ENCODE measurements at regions not wholly inside any gene's neighbourhood (a gene's known extent, or its start where the extent isn't known, plus 50 kb on each side); places are given as distances from the start of the nearest gene placed in this dataset.

- DNase-seq = no peak
- no peak overlapping the region for H3K4me2 ChIP-seq (replicated peaks; ENCODE audit: low read depth, low read length, poor library complexity, severe bottlenecking)
- Mint-ChIP-seq H3K27me3 (no peaks in the 10 kb centered on the region), H3K4me1 (no peaks in the 10 kb centered on the region), H3K27ac (no peak overlapping the region), H3K9me3 (ENCODE audit: insufficient read depth) (peaks cover 4% of the 10 kb centered on the region), H3K4me3 (no peak overlapping the region)
- H3K4me1 ChIP-seq (ENCODE audit: control insufficient read depth in 2 of 2, insufficient read depth in 2 of 2, low read length in 2 of 2) = no peaks in the 10 kb centered on the region
- no peaks in the 10 kb centered on the region for H4K20me1 ChIP-seq (ENCODE audit: control insufficient read depth, insufficient read depth, low read length, poor library complexity, severe bottlenecking)
- POLR2A ChIA-PET = no interaction called here
- CTCF ChIA-PET = no interaction called here
- H3K9ac ChIP-seq (ENCODE audit: low read length) = no peak overlapping the region
- H3K4me3 ChIP-seq (ENCODE audit: control extremely low read depth in 1 of 5, extremely low read depth in 1 of 5, insufficient read depth in 1 of 5, low read depth in 2 of 5, low read length in 4 of 5) = no peak overlapping the region
- no peak for ATAC-seq (ENCODE audit: low read depth)
- no peaks in the 10 kb centered on the region for H3K27me3 ChIP-seq (replicated peaks in 1 of 4; ENCODE audit: control extremely low read depth in 1 of 4, control insufficient read depth in 3 of 4, insufficient read depth in 4 of 4, low read length in 3 of 4)
- TF ChIP-seq CTCF (IDR thresholded peaks at IDR 0.05) = no peak
- TF ChIP-seq EZH2 (IDR thresholded peaks at IDR 0.05; ENCODE audit: borderline replicate concordance, insufficient read depth, low read depth, low read length, poor library complexity, severe bottlenecking) = no peak
- H3K36me3 ChIP-seq (replicated peaks in 1 of 2; ENCODE audit: control extremely low read depth in 1 of 2, control insufficient read depth in 1 of 2, extremely low read depth in 1 of 2, insufficient read depth in 2 of 2, low read length in 1 of 2) = no peaks in the 10 kb centered on the region
- H2AFZ ChIP-seq (ENCODE audit: insufficient read depth, low read depth, low read length, poor library complexity, severe bottlenecking) = no peak overlapping the region
- intact Hi-C loops (cut with micrococcal nuclease) = no loop called here
- H3K27ac ChIP-seq (ENCODE audit: low read length in 2 of 2) = no peak overlapping the region
- 68% methylated on average over 4 of the region's 8 CpGs for WGBS (ENCODE audit: insufficient coverage)
- peaks cover 0 to 3% (median 2%) of the 10 kb centered on the region in 3 donors for H3K9me3 ChIP-seq (ENCODE audit: control extremely low read depth in 1 of 3, control insufficient read depth in 2 of 3, insufficient read depth in 1 of 3, low read length in 2 of 3)
- H3K79me2 ChIP-seq (ENCODE audit: control insufficient read depth, insufficient read depth, low read length) = no peaks in the 10 kb centered on the region
These were observed 482.2 kb upstream of the NBEA start for GRCh38 chr13:34459856-34460255.

- no peak overlapping the region for H3K4me2 ChIP-seq (replicated peaks; ENCODE audit: low read depth, low read length, poor library complexity, severe bottlenecking)
- H3K36me3 ChIP-seq (replicated peaks in 1 of 2; ENCODE audit: control extremely low read depth in 1 of 2, control insufficient read depth in 1 of 2, extremely low read depth in 1 of 2, insufficient read depth in 2 of 2, low read length in 1 of 2) = no peaks in the 10 kb centered on the region
- H3K79me2 ChIP-seq (ENCODE audit: control insufficient read depth, insufficient read depth, low read length) = no peaks in the 10 kb centered on the region
- no peaks in the 10 kb centered on the region for H3K27me3 Mint-ChIP-seq
- no peak overlapping the region for H3K9ac ChIP-seq (ENCODE audit: low read length)
- H3K27ac ChIP-seq (ENCODE audit: low read length in 2 of 2) = no peak overlapping the region
- H3K9me3 Mint-ChIP-seq (ENCODE audit: insufficient read depth) = peaks cover 6% of the 10 kb centered on the region
- H3K4me3 ChIP-seq (ENCODE audit: control extremely low read depth in 1 of 5, extremely low read depth in 1 of 5, insufficient read depth in 1 of 5, low read depth in 2 of 5, low read length in 4 of 5) = no peak overlapping the region
- H3K9me3 ChIP-seq (ENCODE audit: control extremely low read depth in 1 of 3, control insufficient read depth in 2 of 3, insufficient read depth in 1 of 3, low read length in 2 of 3) = peaks cover 0 to 1% (median 0%) of the 10 kb centered on the region in 3 donors
- TF ChIP-seq CTCF (IDR thresholded peaks at IDR 0.05) (no peak), EZH2 (IDR thresholded peaks at IDR 0.05; ENCODE audit: borderline replicate concordance, insufficient read depth, low read depth, low read length, poor library complexity, severe bottlenecking) (no peak)
- no peaks in the 10 kb centered on the region for H3K4me1 ChIP-seq (ENCODE audit: control insufficient read depth in 2 of 2, insufficient read depth in 2 of 2, low read length in 2 of 2)
- ATAC-seq (ENCODE audit: low read depth) (no peak), DNase-seq (no peak)
- WGBS (ENCODE audit: insufficient coverage) = 40% methylated on average over 1 of the region's 4 CpGs
- intact Hi-C loops (cut with micrococcal nuclease) = no loop called here
- ChIA-PET CTCF (no interaction called here), POLR2A (no interaction called here)
- H4K20me1 ChIP-seq (ENCODE audit: control insufficient read depth, insufficient read depth, low read length, poor library complexity, severe bottlenecking) = no peaks in the 10 kb centered on the region
- no peak overlapping the region for H3K27ac Mint-ChIP-seq
- no peak overlapping the region for H3K4me3 Mint-ChIP-seq
- no peaks in the 10 kb centered on the region for H3K4me1 Mint-ChIP-seq
- no peak overlapping the region for H2AFZ ChIP-seq (ENCODE audit: insufficient read depth, low read depth, low read length, poor library complexity, severe bottlenecking)
- no peaks in the 10 kb centered on the region for H3K27me3 ChIP-seq (replicated peaks in 1 of 4; ENCODE audit: control extremely low read depth in 1 of 4, control insufficient read depth in 3 of 4, insufficient read depth in 4 of 4, low read length in 3 of 4)
These were observed 479.2 kb upstream of the NBEA start for GRCh38 chr13:34462843-34463242.
